ENCODE measurements at regions not wholly inside any gene's neighbourhood (a gene's known extent, or its start where the extent isn't known, plus 50 kb on each side); places are given as distances from the start of the nearest gene placed in this dataset.

- TF ChIP-seq GATA2 (IDR thresholded peaks at IDR 0.05; ENCODE audit: insufficient read depth, insufficient read length, low read depth, low read length) (no peak), CTCF (IDR thresholded peaks at IDR 0.05; ENCODE audit: extremely low read depth in 1 of 2, insufficient read depth in 1 of 2, low read depth in 1 of 2, low read length in 2 of 2) (no peak), FOS (IDR thresholded peaks at IDR 0.05; ENCODE audit: borderline replicate concordance, insufficient read depth, low read length) (no peak), EZH2 (IDR thresholded peaks at IDR 0.05; ENCODE audit: borderline replicate concordance, low read depth, low read length, severe bottlenecking) (no peak), POLR2A (IDR thresholded peaks at IDR 0.05; ENCODE audit: low read depth, low read length) (no peak), POLR2AphosphoS5 (IDR thresholded peaks at IDR 0.05; ENCODE audit: insufficient read depth, low read depth, low read length) (no peak), JUN (IDR thresholded peaks at IDR 0.05; ENCODE audit: borderline replicate concordance, insufficient read depth, insufficient read length, low read depth) (no peak), MYC (IDR thresholded peaks at IDR 0.05; ENCODE audit: low read depth, low read length) (no peak)
- TF ChIP-seq, protein P1, sequence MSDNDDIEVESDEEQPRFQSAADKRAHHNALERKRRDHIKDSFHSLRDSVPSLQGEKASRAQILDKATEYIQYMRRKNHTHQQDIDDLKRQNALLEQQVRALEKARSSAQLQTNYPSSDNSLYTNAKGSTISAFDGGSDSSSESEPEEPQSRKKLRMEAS (IDR thresholded peaks at IDR 0.05; ENCODE audit: insufficient read depth, insufficient read length) = no peak
Measured at GRCh38 chr3:25226747-25227146, 201.3 kb upstream of the RARB start.

Measured in endothelial cell of umbilical vein (primary cell).